ENCODE measurements at regions not wholly inside any gene's neighbourhood (a gene's known extent, or its start where the extent isn't known, plus 50 kb on each side); places are given as distances from the start of the nearest gene placed in this dataset.

DNA sequence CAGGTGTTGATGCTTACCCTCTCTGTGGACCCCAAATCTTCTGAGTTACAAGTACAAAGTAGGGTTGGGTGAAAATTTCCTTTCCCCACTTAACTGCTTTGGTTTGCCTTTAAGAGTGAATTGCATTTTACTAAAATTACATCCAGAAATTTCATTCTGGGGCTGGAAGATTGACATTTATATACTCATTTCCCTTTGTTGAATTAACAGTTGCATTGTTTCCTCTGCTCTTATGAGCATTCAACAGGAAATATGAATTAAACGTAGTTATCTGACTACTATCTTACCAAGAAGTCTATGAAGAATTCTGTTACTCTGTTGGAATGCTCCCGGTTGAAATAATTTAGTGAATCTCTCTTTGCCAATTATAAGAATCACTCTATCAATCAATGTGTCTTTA is 1231.1 kb upstream of the NXPH2 start:
- no TSS peak for BruUV-seq (replicated peaks)
- no peak overlapping the region for H3K4me2 ChIP-seq (ENCODE audit: insufficient read depth, low read length)
- H3K4me3 ChIP-seq (replicated peaks in 1 of 3; ENCODE audit: insufficient read depth in 1 of 3, low read depth in 1 of 3, low read length in 3 of 3), result no peak overlapping the region
- H3K79me2 ChIP-seq (ENCODE audit: control insufficient read depth, insufficient read depth, low read length), result no peaks in the 10 kb centered on the region
- no peaks in the 10 kb centered on the region for H3K9me3 ChIP-seq (replicated peaks; ENCODE audit: control insufficient read depth, insufficient read depth, low read length)
- H4K20me1 ChIP-seq (replicated peaks; ENCODE audit: control insufficient read depth, extremely low read depth, insufficient read depth, low read length), result no peaks in the 10 kb centered on the region
- H2AFZ ChIP-seq (ENCODE audit: low read depth, low read length), result no peak overlapping the region
- no peak overlapping the region for H3K9ac ChIP-seq (replicated peaks; ENCODE audit: extremely low read depth, insufficient read depth, low read length)
- no peak for DNase-seq (ENCODE audit: low read depth, low spot score)
- TF ChIP-seq MYC (IDR thresholded peaks at IDR 0.05; ENCODE audit: low read depth, low read length) (no peak), POLR2A (IDR thresholded peaks at IDR 0.05; ENCODE audit: low read depth, low read length) (no peak), EZH2 (IDR thresholded peaks at IDR 0.05; ENCODE audit: borderline replicate concordance, low read depth, low read length, severe bottlenecking) (no peak), CTCF (IDR thresholded peaks at IDR 0.05; ENCODE audit: extremely low read depth in 1 of 2, insufficient read depth in 1 of 2, low read depth in 1 of 2, low read length in 2 of 2) (no peak), POLR2AphosphoS5 (IDR thresholded peaks at IDR 0.05; ENCODE audit: insufficient read depth, low read depth, low read length) (no peak)
- dilution Hi-C loops (cut with MboI; ENCODE audit: extremely low pct_ligation_motif_present, low sequenced_read_pairs) (no loop called here), intact Hi-C loops (cut with micrococcal nuclease) (no loop called here)
- ChIA-PET POLR2A (no interaction called here), CTCF (no interaction called here)
- no peak overlapping the region for H3K27ac ChIP-seq (ENCODE audit: insufficient read depth, low read depth, low read length)
- no peaks in the 10 kb centered on the region for H3K36me3 ChIP-seq (ENCODE audit: control insufficient read depth in 2 of 2, extremely low read depth in 1 of 2, insufficient read depth in 2 of 2, low read length in 2 of 2)
- H3K4me1 ChIP-seq (ENCODE audit: control insufficient read depth, extremely low read depth, insufficient read depth, low read length), result no peaks in the 10 kb centered on the region
- H3K27me3 ChIP-seq (ENCODE audit: control insufficient read depth in 2 of 2, insufficient read depth in 2 of 2, low read length in 2 of 2), result no peaks in the 10 kb centered on the region
- no peaks in the 10 kb centered on the region for H3K9me1 ChIP-seq (replicated peaks; ENCODE audit: control insufficient read depth, extremely low read depth, insufficient read depth, low read length)
- no peak for FAIRE-seq

DNA sequence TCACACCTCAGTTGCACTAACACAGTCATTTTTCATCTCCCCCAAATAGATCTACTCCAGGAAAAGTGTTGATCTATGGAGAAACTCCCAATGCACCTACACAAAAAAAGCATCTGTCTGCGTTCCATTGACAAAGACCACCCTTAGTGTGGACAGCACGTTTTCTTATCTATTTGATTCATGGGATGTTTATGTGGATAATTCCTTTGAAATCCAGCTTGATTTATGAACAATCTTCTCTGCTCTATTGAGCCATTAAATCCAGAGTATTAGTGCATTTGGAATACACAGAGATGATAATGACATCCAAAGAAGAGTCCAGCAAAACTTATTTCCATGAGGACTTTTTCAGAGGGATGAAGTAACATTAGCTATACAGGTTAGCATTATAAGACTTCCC is 1221.9 kb upstream of the NXPH2 start:
- no peak for FAIRE-seq

More for the DNA sequence above, 1221.9 kb upstream of the NXPH2 start:
- no peaks in the 10 kb centered on the region for H3K27me3 ChIP-seq (ENCODE audit: control insufficient read depth in 2 of 2, insufficient read depth in 2 of 2, low read length in 2 of 2)
- H3K36me3 ChIP-seq (ENCODE audit: control insufficient read depth in 2 of 2, extremely low read depth in 1 of 2, insufficient read depth in 2 of 2, low read length in 2 of 2), result no peaks in the 10 kb centered on the region
- no peak overlapping the region for H3K4me3 ChIP-seq (replicated peaks in 1 of 3; ENCODE audit: insufficient read depth in 1 of 3, low read depth in 1 of 3, low read length in 3 of 3)
- H3K9ac ChIP-seq (replicated peaks; ENCODE audit: extremely low read depth, insufficient read depth, low read length), result no peak overlapping the region
- no peaks in the 10 kb centered on the region for H4K20me1 ChIP-seq (replicated peaks; ENCODE audit: control insufficient read depth, extremely low read depth, insufficient read depth, low read length)
- dilution Hi-C loops (cut with MboI; ENCODE audit: extremely low pct_ligation_motif_present, low sequenced_read_pairs), result no loop called here
- H2AFZ ChIP-seq (ENCODE audit: low read depth, low read length), result no peak overlapping the region
- no peak overlapping the region for H3K4me2 ChIP-seq (ENCODE audit: insufficient read depth, low read length)
- H3K9me1 ChIP-seq (replicated peaks; ENCODE audit: control insufficient read depth, extremely low read depth, insufficient read depth, low read length), result no peaks in the 10 kb centered on the region
- H3K4me1 ChIP-seq (ENCODE audit: control insufficient read depth, extremely low read depth, insufficient read depth, low read length), result no peaks in the 10 kb centered on the region
- H3K79me2 ChIP-seq (ENCODE audit: control insufficient read depth, insufficient read depth, low read length), result no peaks in the 10 kb centered on the region
- no peak overlapping the region for H3K27ac ChIP-seq (ENCODE audit: insufficient read depth, low read depth, low read length)
- no TSS peak for BruUV-seq (replicated peaks)
- no peaks in the 10 kb centered on the region for H3K9me3 ChIP-seq (replicated peaks; ENCODE audit: control insufficient read depth, insufficient read depth, low read length)
- TF ChIP-seq FOS (IDR thresholded peaks at IDR 0.05; ENCODE audit: borderline replicate concordance, insufficient read depth, low read length) (no peak), GATA2 (IDR thresholded peaks at IDR 0.05; ENCODE audit: insufficient read depth, insufficient read length, low read depth, low read length) (no peak), POLR2A (IDR thresholded peaks at IDR 0.05; ENCODE audit: low read depth, low read length) (no peak), CTCF (IDR thresholded peaks at IDR 0.05; ENCODE audit: extremely low read depth in 1 of 2, insufficient read depth in 1 of 2, low read depth in 1 of 2, low read length in 2 of 2) (no peak), EZH2 (IDR thresholded peaks at IDR 0.05; ENCODE audit: borderline replicate concordance, low read depth, low read length, severe bottlenecking) (no peak), JUN (IDR thresholded peaks at IDR 0.05; ENCODE audit: borderline replicate concordance, insufficient read depth, insufficient read length, low read depth) (no peak), POLR2AphosphoS5 (IDR thresholded peaks at IDR 0.05; ENCODE audit: insufficient read depth, low read depth, low read length) (no peak), MYC (IDR thresholded peaks at IDR 0.05; ENCODE audit: low read depth, low read length) (no peak)
- TF ChIP-seq, protein P1, sequence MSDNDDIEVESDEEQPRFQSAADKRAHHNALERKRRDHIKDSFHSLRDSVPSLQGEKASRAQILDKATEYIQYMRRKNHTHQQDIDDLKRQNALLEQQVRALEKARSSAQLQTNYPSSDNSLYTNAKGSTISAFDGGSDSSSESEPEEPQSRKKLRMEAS (IDR thresholded peaks at IDR 0.05; ENCODE audit: insufficient read depth, insufficient read length), result no peak
- intact Hi-C loops (cut with micrococcal nuclease), result no loop called here
- ChIA-PET CTCF (no interaction called here), POLR2A (no interaction called here)
- no peak for DNase-seq (ENCODE audit: low read depth, low spot score)
